Smooth muscle cell (in vitro differentiated cells): ENCODE measurements at regions not wholly inside any gene's neighbourhood (a gene's known extent, or its start where the extent isn't known, plus 50 kb on each side); places are given as distances from the start of the nearest gene placed in this dataset.

Experiments
- DNase-seq: peaks from one replicate; lab custom pipeline; 2025; ENCODE audit not compliant: unreplicated experiment; lab: John Stamatoyannopoulos, UW
- H2AFZ ChIP-seq: fragments of 200-600 bp; sonication (generic); 2 replicates; pipeline ENCODE4 v1.6.0; 2016; ENCODE audit warnings: antibody characterized with exemption, low read depth, mild to moderate bottlenecking
- H3F3A ChIP-seq: fragments of 200-600 bp; sonication (generic); 2 replicates; pipeline ENCODE4 v1.6.0; 2017; ENCODE audit warnings: antibody characterized with exemption, low read depth
- H3K27ac ChIP-seq: fragments of 200-600 bp; sonication (generic); 2 replicates; pipeline ENCODE4 v1.5.1; 2016; ENCODE audit warnings: low read depth, mild to moderate bottlenecking
- H3K27me3 ChIP-seq: fragments of 200-600 bp; sonication (generic); 2 replicates; pipeline ENCODE4 v1.6.1; 2016; ENCODE audit warnings: low read depth, mild to moderate bottlenecking
- H3K36me3 ChIP-seq: fragments of 200-600 bp; sonication (generic); 2 replicates; pipeline ENCODE4 v1.5.1; 2016; ENCODE audit warnings: low read depth
- H3K4me1 ChIP-seq: fragments of 200-600 bp; sonication (generic); 2 replicates; pipeline ENCODE4 v1.5.1; 2016; ENCODE audit warnings: low read depth
- H3K4me2 ChIP-seq: fragments of 200-600 bp; sonication (generic); 2 replicates; pipeline ENCODE4 v1.6.0; 2016; ENCODE audit warnings: mild to moderate bottlenecking
- H3K4me3 ChIP-seq: fragments of 200-600 bp; sonication (generic); 2 replicates; pipeline ENCODE4 v1.5.1; 2016; ENCODE audit warnings: mild to moderate bottlenecking
- H3K79me2 ChIP-seq: fragments of 200-600 bp; sonication (generic); 2 replicates; pipeline ENCODE4 v1.6.0; 2016; ENCODE audit warnings: low read depth, mild to moderate bottlenecking
- H3K9ac ChIP-seq: fragments of 200-600 bp; sonication (generic); 2 replicates; pipeline ENCODE4 v1.6.0; 2016; ENCODE audit warnings: low read depth
- H3K9me3 ChIP-seq: fragments of 200-600 bp; sonication (generic); replicated peaks from 2 replicates; pipeline ENCODE4 v1.5.1; 2016; ENCODE audit warnings: low read depth
- H4K20me1 ChIP-seq: fragments of 200-600 bp; sonication (generic); 2 replicates; pipeline ENCODE4 v1.6.0; 2016; ENCODE audit warnings: low read depth
- WGBS: methylation state at CpG from one replicate; pipeline ENCODE4 v1.1.7; 2016; ENCODE audit warnings: low lambda C conversion rate; 5-methylcytosine and 5-hydroxymethylcytosine counted together
- TF ChIP-seq, protein P1 (sequence below): fragments of 200-600 bp; sonication (generic); IDR thresholded peaks from 2 replicates; pipeline ENCODE4 v1.5.1; 2017; ENCODE audit warnings: borderline replicate concordance, mild to moderate bottlenecking, antibody characterized with exemption; ENCODE audit not compliant: insufficient read depth, poor library complexity, severe bottlenecking

DNA sequence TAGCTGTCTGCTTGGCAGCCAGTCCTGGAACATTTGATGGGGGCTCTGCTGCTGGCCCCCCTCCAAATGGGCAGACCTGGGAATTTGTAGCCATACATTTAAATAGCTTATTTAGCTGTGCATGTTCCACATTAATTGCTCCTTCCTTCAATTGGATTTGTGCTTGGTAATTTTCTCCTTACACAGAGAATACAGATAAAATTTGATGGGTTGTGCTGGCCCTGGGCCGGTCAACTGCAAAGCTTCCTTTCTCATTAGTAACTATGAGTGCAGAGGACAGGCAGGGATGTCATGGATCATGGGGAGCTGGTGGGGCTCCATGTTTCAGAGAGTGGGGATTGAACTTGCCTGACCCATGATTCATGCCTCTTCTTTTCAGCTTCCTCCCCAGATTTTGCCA is 201.5 kb upstream of the GHITM start:
- no peak overlapping the region for H3K4me3 ChIP-seq
- H3F3A ChIP-seq, result no peaks in the 10 kb centered on the region
- no peak overlapping the region for H3K4me2 ChIP-seq
- no peaks in the 10 kb centered on the region for H3K9me3 ChIP-seq
- H3K4me1 ChIP-seq, result no peaks in the 10 kb centered on the region
- H3K27me3 ChIP-seq, result no peaks in the 10 kb centered on the region
- DNase-seq, result no peak
- no peaks in the 10 kb centered on the region for H4K20me1 ChIP-seq
- TF ChIP-seq, protein P1, sequence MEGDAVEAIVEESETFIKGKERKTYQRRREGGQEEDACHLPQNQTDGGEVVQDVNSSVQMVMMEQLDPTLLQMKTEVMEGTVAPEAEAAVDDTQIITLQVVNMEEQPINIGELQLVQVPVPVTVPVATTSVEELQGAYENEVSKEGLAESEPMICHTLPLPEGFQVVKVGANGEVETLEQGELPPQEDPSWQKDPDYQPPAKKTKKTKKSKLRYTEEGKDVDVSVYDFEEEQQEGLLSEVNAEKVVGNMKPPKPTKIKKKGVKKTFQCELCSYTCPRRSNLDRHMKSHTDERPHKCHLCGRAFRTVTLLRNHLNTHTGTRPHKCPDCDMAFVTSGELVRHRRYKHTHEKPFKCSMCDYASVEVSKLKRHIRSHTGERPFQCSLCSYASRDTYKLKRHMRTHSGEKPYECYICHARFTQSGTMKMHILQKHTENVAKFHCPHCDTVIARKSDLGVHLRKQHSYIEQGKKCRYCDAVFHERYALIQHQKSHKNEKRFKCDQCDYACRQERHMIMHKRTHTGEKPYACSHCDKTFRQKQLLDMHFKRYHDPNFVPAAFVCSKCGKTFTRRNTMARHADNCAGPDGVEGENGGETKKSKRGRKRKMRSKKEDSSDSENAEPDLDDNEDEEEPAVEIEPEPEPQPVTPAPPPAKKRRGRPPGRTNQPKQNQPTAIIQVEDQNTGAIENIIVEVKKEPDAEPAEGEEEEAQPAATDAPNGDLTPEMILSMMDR, result no peak
- 100% methylated on average over 1 of the region's 1 CpG for WGBS
- H3K79me2 ChIP-seq, result no peaks in the 10 kb centered on the region
- no peak overlapping the region for H3K27ac ChIP-seq
- no peaks in the 10 kb centered on the region for H3K36me3 ChIP-seq
- no peak overlapping the region for H2AFZ ChIP-seq
- no peak overlapping the region for H3K9ac ChIP-seq

DNA sequence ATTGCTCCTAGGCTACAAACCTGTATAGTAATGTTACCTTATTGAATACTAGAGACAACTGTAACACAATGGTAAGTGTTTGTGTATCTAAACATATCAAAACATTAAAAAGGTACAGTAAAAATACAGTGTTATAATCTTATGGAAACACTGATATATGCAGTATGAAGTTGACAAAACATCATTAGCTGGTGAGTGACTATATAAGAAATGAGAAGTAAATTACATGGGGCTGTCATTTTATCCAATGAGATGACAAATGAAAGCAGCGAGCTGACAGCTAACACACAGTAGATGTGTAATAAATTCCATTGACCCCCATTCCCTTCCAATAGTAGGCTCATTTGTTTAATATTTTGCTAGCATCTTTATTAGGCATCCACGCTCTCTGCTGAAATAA is 198.1 kb upstream of the GHITM start:
- Histone ChIP-seq H3K9me3 (no peaks in the 10 kb centered on the region), H3F3A (no peaks in the 10 kb centered on the region), H3K27ac (no peak overlapping the region), H3K9ac (no peak overlapping the region), H3K36me3 (no peaks in the 10 kb centered on the region), H3K4me3 (no peak overlapping the region), H2AFZ (no peak overlapping the region), H3K27me3 (no peaks in the 10 kb centered on the region), H3K79me2 (no peaks in the 10 kb centered on the region), H4K20me1 (no peaks in the 10 kb centered on the region), H3K4me1 (no peaks in the 10 kb centered on the region), H3K4me2 (no peak overlapping the region)
- 81% methylated on average over 2 of the region's 2 CpGs for WGBS
- no peak for DNase-seq
- TF ChIP-seq, protein P1, result no peak

DNA sequence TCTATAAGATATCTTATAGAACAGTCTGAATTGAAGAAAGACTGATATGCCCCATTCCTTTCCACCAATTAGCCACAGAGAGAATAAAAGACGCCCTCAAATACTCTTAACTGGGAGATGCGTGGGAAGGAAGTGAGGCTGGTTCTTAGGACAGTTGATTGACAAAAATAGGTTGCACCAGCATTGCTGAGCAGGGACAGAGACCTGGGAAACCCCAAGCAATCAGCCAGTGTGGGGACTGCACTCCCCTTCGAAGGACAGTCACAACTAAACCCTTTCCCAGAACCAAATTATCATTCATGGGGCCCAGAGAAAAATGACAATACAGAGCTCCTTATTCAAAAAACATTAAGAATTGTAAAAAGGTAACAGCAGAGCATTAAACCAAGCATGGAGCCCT is 196.9 kb upstream of the GHITM start:
- H3K79me2 ChIP-seq, result no peaks in the 10 kb centered on the region
- TF ChIP-seq, protein P1, result no peak
- no peaks in the 10 kb centered on the region for H3K4me1 ChIP-seq
- no peak overlapping the region for H3K4me2 ChIP-seq
- no peaks in the 10 kb centered on the region for H3K27me3 ChIP-seq
- H3F3A ChIP-seq, result no peaks in the 10 kb centered on the region
- DNase-seq, result no peak
- no peaks in the 10 kb centered on the region for H3K9me3 ChIP-seq
- H3K9ac ChIP-seq, result no peak overlapping the region
- H2AFZ ChIP-seq, result no peak overlapping the region
- no peaks in the 10 kb centered on the region for H4K20me1 ChIP-seq
- no peaks in the 10 kb centered on the region for H3K36me3 ChIP-seq
- WGBS, result 93% methylated on average over 3 of the region's 3 CpGs
- H3K4me3 ChIP-seq, result no peak overlapping the region
- no peak overlapping the region for H3K27ac ChIP-seq

DNA sequence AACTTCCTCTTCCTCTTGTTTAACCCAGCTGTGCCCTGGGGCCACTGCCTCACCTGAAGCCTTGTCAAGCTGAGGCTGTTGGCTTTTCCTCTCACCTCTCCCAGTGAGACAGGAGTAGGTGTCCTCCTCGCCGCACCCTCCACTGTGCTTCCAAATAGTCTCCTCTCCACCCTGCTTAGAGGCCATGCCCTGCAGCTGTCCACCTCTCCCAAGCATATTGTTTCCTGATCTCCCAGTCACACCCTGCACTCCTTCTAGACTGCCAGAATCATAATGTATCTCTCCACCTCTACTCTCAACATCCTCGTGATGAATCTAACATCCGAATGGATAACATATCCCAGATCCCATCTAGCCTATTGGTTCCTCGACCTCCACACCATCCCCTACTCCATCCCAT is 196.3 kb upstream of the GHITM start:
- Histone ChIP-seq H4K20me1 (no peaks in the 10 kb centered on the region), H3K79me2 (no peaks in the 10 kb centered on the region), H3K4me3 (no peak overlapping the region), H3K9ac (no peak overlapping the region), H3F3A (no peaks in the 10 kb centered on the region), H3K4me2 (no peak overlapping the region), H2AFZ (no peak overlapping the region), H3K27me3 (no peaks in the 10 kb centered on the region), H3K36me3 (no peaks in the 10 kb centered on the region), H3K9me3 (no peaks in the 10 kb centered on the region), H3K27ac (no peak overlapping the region), H3K4me1 (no peaks in the 10 kb centered on the region)
- TF ChIP-seq, protein P1, result no peak
- 91% methylated on average over 5 of the region's 5 CpGs for WGBS
- DNase-seq, result no peak
